GM23338 (cell line): ENCODE measurements at regions not wholly inside any gene's neighbourhood (a gene's known extent, or its start where the extent isn't known, plus 50 kb on each side); places are given as distances from the start of the nearest gene placed in this dataset.

Experiments
- ATAC-seq: fragments of 200-7000 bp; cut with Tn5 transposase; 3 replicates; pipeline ENCODE4 v1.9.1; 2020
- DNase-seq: peaks from one replicate; pipeline ENCODE4 v3.0.0-alpha.2; 2015; ENCODE audit warnings: low spot score
- H2AFZ ChIP-seq: fragments of 200-600 bp; sonication (generic); 2 replicates; pipeline ENCODE4 v1.8.0; 2016; ENCODE audit warnings: antibody characterized with exemption, mild to moderate bottlenecking, moderate library complexity
- H3F3A ChIP-seq: fragments of 200-600 bp; sonication (generic); replicated peaks from 2 replicates; pipeline ENCODE4 v1.8.0; 2017; ENCODE audit warnings: antibody characterized with exemption, mixed run types, low read depth
- H3K27ac ChIP-seq: fragments of 200-600 bp; sonication (generic); 2 replicates; pipeline ENCODE4 v1.6.1; 2016; ENCODE audit warnings: low read depth
- H3K27me3 ChIP-seq: fragments of 200-600 bp; sonication (generic); 2 replicates; pipeline ENCODE4 v1.8.0; 2016; ENCODE audit warnings: mild to moderate bottlenecking, mixed run types, moderate library complexity; ENCODE audit not compliant: insufficient read depth
- H3K36me3 ChIP-seq: fragments of 200-600 bp; sonication (generic); 2 replicates; pipeline ENCODE4 v1.8.0; 2016; ENCODE audit warnings: mild to moderate bottlenecking; ENCODE audit not compliant: insufficient read depth
- H3K4me1 ChIP-seq: fragments of 200-600 bp; sonication (generic); 2 replicates; pipeline ENCODE4 v1.8.0; 2016; ENCODE audit warnings: mild to moderate bottlenecking, moderate library complexity; ENCODE audit not compliant: insufficient read depth
- H3K4me2 ChIP-seq: fragments of 200-600 bp; sonication (generic); 2 replicates; pipeline ENCODE4 v1.7.1; 2017; ENCODE audit warnings: mixed run types
- H3K4me3 ChIP-seq: fragments of 200-600 bp; sonication (generic); 2 replicates; pipeline ENCODE4 v1.6.1; 2016; ENCODE audit warnings: mixed run types
- H3K79me2 ChIP-seq: fragments of 200-600 bp; sonication (generic); replicated peaks from 2 replicates; pipeline ENCODE4 v1.8.0; 2017; ENCODE audit warnings: mild to moderate bottlenecking; ENCODE audit not compliant: insufficient read depth
- H3K9me2 ChIP-seq: fragments of 200-600 bp; sonication (generic); 2 replicates; pipeline ENCODE4 v1.8.0; 2017; ENCODE audit not compliant: insufficient read depth
- H4K20me1 ChIP-seq: fragments of 200-600 bp; sonication (generic); replicated peaks from 2 replicates; pipeline ENCODE4 v1.8.0; 2017; ENCODE audit warnings: mild to moderate bottlenecking; ENCODE audit not compliant: insufficient read depth
- H3K27ac Mint-ChIP-seq: 2 replicates; pipeline ENCODE4 v1.8.0; 2020; ENCODE audit warnings: inconsistent platforms, mild to moderate bottlenecking, moderate library complexity, mixed read lengths
- H3K27me3 Mint-ChIP-seq: 3 replicates; pipeline ENCODE4 v1.8.0; 2022; ENCODE audit warnings: low read depth, mild to moderate bottlenecking, moderate library complexity, mixed read lengths, inconsistent platforms; ENCODE audit not compliant: insufficient read depth, poor library complexity
- H3K36me3 Mint-ChIP-seq: 3 replicates; pipeline ENCODE4 v1.8.0; 2021; ENCODE audit warnings: low read depth, mild to moderate bottlenecking, inconsistent platforms, moderate library complexity, mixed read lengths
- H3K4me1 Mint-ChIP-seq: 3 replicates; pipeline ENCODE4 v1.8.0; 2020; ENCODE audit warnings: mild to moderate bottlenecking, inconsistent platforms, mixed read lengths
- H3K4me3 Mint-ChIP-seq: 3 replicates; pipeline ENCODE4 v1.8.0; 2021; ENCODE audit warnings: moderate library complexity, mild to moderate bottlenecking, inconsistent platforms, mixed read lengths
- H3K9me3 Mint-ChIP-seq: 3 replicates; pipeline ENCODE4 v1.8.0; 2020; ENCODE audit warnings: moderate library complexity, mild to moderate bottlenecking, inconsistent platforms, mixed read lengths
- CREB1 ChIP-seq: fragments of 250-450 bp; sonication (Bioruptor Pico); IDR thresholded peaks from 2 replicates; pipeline ENCODE4 v1.5.0; 2020; ENCODE audit warnings: low read depth, mild to moderate bottlenecking, moderate library complexity
- CTCF ChIP-seq, 2 experiments: fragments of 200-600 bp in 1 of 2; sonication (generic) in 1 of 2; conservative IDR thresholded peaks; 2 replicates each; pipeline versions ENCODE4 v1.5.1 to v1.6.1; 2016 to 2017; ENCODE audit warnings: antibody characterized with exemption in 2 of 2, low read depth in 2 of 2, mild to moderate bottlenecking in 2 of 2, moderate library complexity in 1 of 2
- EZH2 ChIP-seq: fragments of 200-600 bp; sonication (generic); IDR thresholded peaks from one replicate; pipeline ENCODE4 v1.8.0; 2017; ENCODE audit warnings: antibody characterized with exemption, mild to moderate bottlenecking, low read depth; ENCODE audit not compliant: unreplicated experiment
- JUNB ChIP-seq: IDR thresholded peaks from one replicate; pipeline ENCODE4 v1.6.1; 2016; ENCODE audit warnings: antibody characterized with exemption; ENCODE audit not compliant: unreplicated experiment
- NANOG ChIP-seq: IDR thresholded peaks from 2 replicates; pipeline ENCODE4 v1.6.1; 2016; ENCODE audit warnings: antibody characterized with exemption, borderline replicate concordance
- POLR2AphosphoS5 ChIP-seq: IDR thresholded peaks from 2 replicates; pipeline ENCODE4 v1.6.1; 2016; ENCODE audit warnings: antibody characterized with exemption, low read depth
- STAT1 ChIP-seq: IDR thresholded peaks from one replicate; pipeline ENCODE4 v1.6.1; 2016; ENCODE audit warnings: antibody characterized with exemption; ENCODE audit not compliant: unreplicated experiment
- ZNF331 ChIP-seq: fragments of 250-450 bp; sonication (Bioruptor Pico); IDR thresholded peaks from 2 replicates; pipeline ENCODE4 v1.5.0; 2020; ENCODE audit warnings: low read depth, mild to moderate bottlenecking, moderate library complexity
- ZNF462 ChIP-seq: fragments of 250-450 bp; sonication (Bioruptor Pico); IDR thresholded peaks from 2 replicates; pipeline ENCODE4 v1.5.0; 2020; ENCODE audit warnings: mild to moderate bottlenecking, moderate library complexity

- H3K4me2 ChIP-seq, result no peak overlapping the region
- TF ChIP-seq JUNB (no peak), EZH2 (no peak), CREB1 (CRISPR knock-in tag) (no peak), ZNF462 (CRISPR knock-in tag) (no peak), STAT1 (no peak)
- H3K9me2 ChIP-seq, result peaks cover 9% of the 10 kb centered on the region
- H2AFZ ChIP-seq, result no peak overlapping the region
- Mint-ChIP-seq H3K4me3 (no peak overlapping the region), H3K36me3 (no peaks in the 10 kb centered on the region; the same call in 2 of the 3 replicates), H3K27me3 (no peaks in the 10 kb centered on the region), H3K4me1 (no peaks in the 10 kb centered on the region), H3K27ac (no peak overlapping the region), H3K9me3 (peaks cover 9% of the 10 kb centered on the region; the same call in 2 of the 3 replicates)
- no peak overlapping the region for H3K4me3 ChIP-seq
- no peak overlapping the region for H3K27ac ChIP-seq
- DNase-seq (no peak), ATAC-seq (no peak)
- H3K36me3 ChIP-seq, result no peaks in the 10 kb centered on the region
- no peaks in the 10 kb centered on the region for H4K20me1 ChIP-seq
- no peaks in the 10 kb centered on the region for H3F3A ChIP-seq
- no peaks in the 10 kb centered on the region for H3K79me2 ChIP-seq
- no peaks in the 10 kb centered on the region for H3K27me3 ChIP-seq
- H3K4me1 ChIP-seq, result no peaks in the 10 kb centered on the region
These were observed 210.4 kb downstream of the KCNK2 start for GRCh38 chr1:215292932-215293331.

DNA sequence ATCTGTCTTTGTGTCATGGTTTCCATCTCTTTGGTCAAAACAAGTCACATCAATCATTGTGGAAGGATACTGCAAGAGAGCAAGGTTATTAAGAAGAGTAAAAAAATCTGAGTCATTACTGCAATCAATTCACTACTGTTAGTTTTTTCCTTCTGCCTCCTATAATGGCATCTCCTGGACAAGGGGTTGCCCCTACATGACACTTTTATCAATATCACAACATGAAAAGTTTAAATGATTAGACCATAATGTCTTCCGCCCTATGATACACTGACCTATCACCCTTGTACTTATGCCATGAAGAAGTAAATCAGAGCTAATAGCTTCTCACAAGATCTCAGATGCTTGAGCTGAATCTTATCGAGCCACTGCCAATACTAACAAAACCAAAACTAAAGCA is 223.9 kb downstream of the KCNK2 start:
- H3K27me3 ChIP-seq, result no peaks in the 10 kb centered on the region
- no peaks in the 10 kb centered on the region for H3K27me3 Mint-ChIP-seq
- no peak for ATAC-seq
- H3K27ac Mint-ChIP-seq, result no peak overlapping the region
- H4K20me1 ChIP-seq, result no peaks in the 10 kb centered on the region
- no peak overlapping the region for H3K4me3 Mint-ChIP-seq
- H3K36me3 ChIP-seq, result no peaks in the 10 kb centered on the region
- no peaks in the 10 kb centered on the region for H3K79me2 ChIP-seq
- 0 out of 2 replicates have a peak, but pooled peaks cover 4% of the 10 kb centered on the region for H3K9me2 ChIP-seq
- no peaks in the 10 kb centered on the region for H3K9me3 Mint-ChIP-seq
- H3F3A ChIP-seq, result no peaks in the 10 kb centered on the region
- H3K4me2 ChIP-seq, result no peak overlapping the region
- no peak overlapping the region for H3K27ac ChIP-seq
- no peak overlapping the region for H2AFZ ChIP-seq
- peaks cover 9% of the 10 kb centered on the region; the same call in 2 of the 3 replicates for H3K4me1 Mint-ChIP-seq
- no peak for DNase-seq
- H3K4me1 ChIP-seq, result no peaks in the 10 kb centered on the region
- H3K4me3 ChIP-seq, result no peak overlapping the region
- H3K36me3 Mint-ChIP-seq, result no peaks in the 10 kb centered on the region
- TF ChIP-seq ZNF331 (CRISPR knock-in tag), result no peak
- no peak for TF ChIP-seq CTCF (conservative IDR thresholded peaks at IDR 0.05; ENCODE audit: low read depth in 2 of 2)
- no peak for TF ChIP-seq NANOG
- no peak for TF ChIP-seq EZH2
- no peak for TF ChIP-seq POLR2AphosphoS5
